Neural cell (in vitro differentiated cells): ENCODE measurements at regions not wholly inside any gene's neighbourhood (a gene's known extent, or its start where the extent isn't known, plus 50 kb on each side); places are given as distances from the start of the nearest gene placed in this dataset.

Source experiments
- H2AFZ ChIP-seq: fragments of 200-600, 300-800 bp; sonication (generic), shearing (Covaris generic); 2 replicates; pipeline ENCODE4 v1.6.0; 2014; ENCODE audit warnings: low read depth, mild to moderate bottlenecking, antibody characterized with exemption, low read length, moderate library complexity
- H3F3A ChIP-seq: fragments of 200-600 bp; shearing (Covaris generic); 2 replicates; pipeline ENCODE4 v1.6.1; 2016; ENCODE audit warnings: mild to moderate bottlenecking, moderate library complexity, mixed read lengths, antibody characterized with exemption, low read length; ENCODE audit not compliant: insufficient read depth, poor library complexity, severe bottlenecking
- H3K27ac ChIP-seq: fragments of 200-600, 300-800 bp; sonication (generic), shearing (Covaris generic); 2 replicates; pipeline ENCODE4 v1.5.1; 2014; ENCODE audit warnings: mild to moderate bottlenecking, low read length, moderate library complexity
- H3K27me3 ChIP-seq: fragments of 300-800, 200-600 bp; sonication (generic), shearing (Covaris generic); 2 replicates; pipeline ENCODE4 v1.6.0; 2014; ENCODE audit warnings: mild to moderate bottlenecking, low read depth, low read length, moderate library complexity; ENCODE audit not compliant: insufficient read depth
- H3K36me3 ChIP-seq: fragments of 300-800, 200-600 bp; sonication (generic), shearing (Covaris generic); 2 replicates; pipeline ENCODE4 v1.5.1; 2014; ENCODE audit warnings: mild to moderate bottlenecking, antibody characterized with exemption, low read length, moderate library complexity; ENCODE audit not compliant: insufficient read depth
- H3K4me2 ChIP-seq: fragments of 300-800, 200-600 bp; sonication (generic), shearing (Covaris generic); 2 replicates; pipeline ENCODE4 v1.6.0; 2014; ENCODE audit warnings: mild to moderate bottlenecking, low read length
- H3K4me3 ChIP-seq: fragments of 300-800, 200-600 bp; sonication (generic), shearing (Covaris generic); 2 replicates; pipeline ENCODE4 v1.5.1; 2014; ENCODE audit warnings: mild to moderate bottlenecking, low read length, moderate library complexity
- H3K79me2 ChIP-seq: fragments of 200-600 bp; shearing (Covaris generic); replicated peaks from 2 replicates; pipeline ENCODE4 v1.6.0; 2014; ENCODE audit warnings: mild to moderate bottlenecking, low read length, moderate library complexity; ENCODE audit not compliant: insufficient read depth
- H3K9ac ChIP-seq: fragments of 300-800, 200-600 bp; sonication (generic), shearing (Covaris generic); 2 replicates; pipeline ENCODE4 v1.6.1; 2016; ENCODE audit warnings: mild to moderate bottlenecking, low read length, mixed read lengths
- H3K9me2 ChIP-seq: fragments of 200-600 bp; shearing (Covaris generic); 2 replicates; pipeline ENCODE4 v1.6.1; 2016; ENCODE audit warnings: mild to moderate bottlenecking, low read length, mixed read lengths; ENCODE audit not compliant: insufficient read depth
- H3K9me3 ChIP-seq: fragments of 200-600, 300-800 bp; sonication (generic), shearing (Covaris generic); 2 replicates; pipeline ENCODE4 v1.6.1; 2016; ENCODE audit warnings: mild to moderate bottlenecking, mixed run types, low read length, moderate library complexity, mixed read lengths
- H4K20me1 ChIP-seq: fragments of 200-600 bp; shearing (Covaris generic); 2 replicates; pipeline ENCODE4 v1.6.1; 2016; ENCODE audit warnings: mild to moderate bottlenecking, mixed run types; ENCODE audit not compliant: insufficient read depth
- EP300 ChIP-seq: fragments of 450-650 bp; conservative IDR thresholded peaks from 2 replicates; pipeline ENCODE4 v1.6.1; 2014; ENCODE audit warnings: antibody characterized with exemption, mild to moderate bottlenecking, moderate library complexity; ENCODE audit not compliant: poor library complexity, severe bottlenecking
- EZH2 ChIP-seq: fragments of 200-600, 300-800 bp; shearing (Covaris generic), sonication (generic); IDR thresholded peaks from 2 replicates; pipeline ENCODE4 v1.6.1; 2014; ENCODE audit warnings: antibody characterized with exemption, low read length, borderline replicate concordance, mild to moderate bottlenecking; ENCODE audit not compliant: insufficient read depth, poor library complexity, severe bottlenecking
- MXI1 ChIP-seq: fragments of 450-650 bp; conservative IDR thresholded peaks from 2 replicates; pipeline ENCODE4 v1.6.1; 2014; ENCODE audit warnings: antibody characterized with exemption, mild to moderate bottlenecking; ENCODE audit not compliant: poor library complexity, severe bottlenecking
- POLR2AphosphoS5 ChIP-seq: IDR thresholded peaks from 2 replicates; pipeline ENCODE4 v1.6.1; 2012
- RAD21 ChIP-seq: fragments of 450-650 bp; conservative IDR thresholded peaks from 2 replicates; pipeline ENCODE4 v1.6.1; 2014; ENCODE audit warnings: antibody characterized with exemption, mild to moderate bottlenecking, moderate library complexity
- REST ChIP-seq: IDR thresholded peaks from 2 replicates; pipeline ENCODE4 v1.6.1; 2012; ENCODE audit warnings: borderline replicate concordance
- SMC3 ChIP-seq: fragments of 450-650 bp; conservative IDR thresholded peaks from 2 replicates; pipeline ENCODE4 v1.6.1; 2014; ENCODE audit warnings: antibody characterized with exemption, mild to moderate bottlenecking, moderate library complexity; ENCODE audit not compliant: poor library complexity
- TAF1 ChIP-seq: IDR thresholded peaks from 2 replicates; pipeline ENCODE4 v1.6.1; 2012; ENCODE audit warnings: low read depth
- TF ChIP-seq, protein P1 (sequence below): fragments of 450-650 bp; IDR thresholded peaks from 2 replicates; pipeline ENCODE4 v1.5.1; 2014; ENCODE audit warnings: antibody characterized with exemption, mild to moderate bottlenecking, moderate library complexity; ENCODE audit not compliant: poor library complexity, severe bottlenecking

DNA sequence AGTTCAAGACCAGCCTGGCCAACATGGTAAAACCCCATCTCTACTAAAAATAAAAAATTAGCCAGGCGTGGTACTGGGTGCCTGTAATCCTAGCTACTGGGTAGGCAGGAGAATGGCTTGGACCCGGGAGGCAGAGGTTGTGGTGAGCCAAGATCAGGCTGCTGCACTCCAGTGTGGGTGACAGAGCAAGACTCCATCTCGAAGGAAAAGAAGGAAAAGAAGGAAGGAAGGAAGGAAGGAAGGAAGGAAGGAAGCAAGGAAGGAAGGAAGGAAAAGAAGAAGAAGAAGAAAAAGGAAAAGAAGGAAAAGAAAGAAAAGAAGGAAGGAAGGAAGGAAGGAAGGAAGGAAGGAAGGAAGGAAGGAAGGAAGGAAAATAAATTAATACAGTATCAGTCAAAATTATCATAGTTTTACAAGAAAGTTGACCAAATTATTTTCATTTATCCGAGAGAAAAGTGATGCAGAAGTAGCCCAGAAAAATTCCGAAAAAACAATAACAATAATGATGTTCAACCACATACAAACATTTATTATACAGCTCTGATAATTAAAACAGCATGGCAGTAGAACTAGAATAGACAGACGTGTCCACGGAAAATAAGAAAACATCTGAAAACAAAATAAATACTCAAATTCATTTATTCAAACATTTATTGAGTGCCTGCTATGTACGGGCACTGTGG is 292.4 kb upstream of the MKLN1 start:
- no peak overlapping the region for H2AFZ ChIP-seq
- H3K4me2 ChIP-seq = no peak overlapping the region
- H3K9ac ChIP-seq = no peak overlapping the region
- no peak for TF ChIP-seq EZH2
- no peak for TF ChIP-seq SMC3
- TF ChIP-seq REST = no peak
- TF ChIP-seq POLR2AphosphoS5 = no peak
- TF ChIP-seq, protein P1, sequence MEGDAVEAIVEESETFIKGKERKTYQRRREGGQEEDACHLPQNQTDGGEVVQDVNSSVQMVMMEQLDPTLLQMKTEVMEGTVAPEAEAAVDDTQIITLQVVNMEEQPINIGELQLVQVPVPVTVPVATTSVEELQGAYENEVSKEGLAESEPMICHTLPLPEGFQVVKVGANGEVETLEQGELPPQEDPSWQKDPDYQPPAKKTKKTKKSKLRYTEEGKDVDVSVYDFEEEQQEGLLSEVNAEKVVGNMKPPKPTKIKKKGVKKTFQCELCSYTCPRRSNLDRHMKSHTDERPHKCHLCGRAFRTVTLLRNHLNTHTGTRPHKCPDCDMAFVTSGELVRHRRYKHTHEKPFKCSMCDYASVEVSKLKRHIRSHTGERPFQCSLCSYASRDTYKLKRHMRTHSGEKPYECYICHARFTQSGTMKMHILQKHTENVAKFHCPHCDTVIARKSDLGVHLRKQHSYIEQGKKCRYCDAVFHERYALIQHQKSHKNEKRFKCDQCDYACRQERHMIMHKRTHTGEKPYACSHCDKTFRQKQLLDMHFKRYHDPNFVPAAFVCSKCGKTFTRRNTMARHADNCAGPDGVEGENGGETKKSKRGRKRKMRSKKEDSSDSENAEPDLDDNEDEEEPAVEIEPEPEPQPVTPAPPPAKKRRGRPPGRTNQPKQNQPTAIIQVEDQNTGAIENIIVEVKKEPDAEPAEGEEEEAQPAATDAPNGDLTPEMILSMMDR = no peak
- no peak for TF ChIP-seq MXI1
- no peak for TF ChIP-seq RAD21
- no peak for TF ChIP-seq EP300
- no peak for TF ChIP-seq TAF1
- no peaks in the 10 kb centered on the region for H3K9me2 ChIP-seq
- no peaks in the 10 kb centered on the region for H3K36me3 ChIP-seq
- H3K27ac ChIP-seq = no peak overlapping the region
- no peaks in the 10 kb centered on the region for H3F3A ChIP-seq
- H3K4me3 ChIP-seq = no peak overlapping the region
- no peaks in the 10 kb centered on the region for H4K20me1 ChIP-seq
- no peaks in the 10 kb centered on the region for H3K79me2 ChIP-seq
- H3K27me3 ChIP-seq = no peaks in the 10 kb centered on the region
- no peaks in the 10 kb centered on the region for H3K9me3 ChIP-seq

DNA sequence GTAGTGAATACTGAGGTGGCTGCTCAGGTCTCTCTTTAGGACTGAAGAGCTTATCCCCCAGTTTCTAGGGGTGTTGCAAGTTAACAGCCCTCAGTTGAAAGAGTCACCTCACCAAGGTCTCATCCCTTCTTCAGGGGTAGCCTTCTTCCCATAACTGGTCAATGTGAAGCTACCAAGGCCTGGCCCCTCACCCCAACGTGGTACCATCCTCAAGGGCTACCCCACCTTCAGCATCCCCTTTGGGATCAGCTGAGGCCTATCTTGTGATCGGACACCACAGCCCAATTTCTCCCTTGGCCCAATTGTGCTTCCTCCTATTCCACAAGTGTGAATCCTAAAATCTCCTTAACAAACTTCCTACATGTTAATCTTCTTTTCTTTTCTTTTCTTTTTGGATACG is 289.5 kb upstream of the MKLN1 start:
- H4K20me1 ChIP-seq = no peaks in the 10 kb centered on the region
- H3K9me3 ChIP-seq = no peaks in the 10 kb centered on the region
- H3K4me3 ChIP-seq = no peak overlapping the region
- no peak overlapping the region for H3K4me2 ChIP-seq
- no peak overlapping the region for H3K9ac ChIP-seq
- H3K36me3 ChIP-seq = no peaks in the 10 kb centered on the region
- H3K27ac ChIP-seq = no peak overlapping the region
- H3K9me2 ChIP-seq = no peaks in the 10 kb centered on the region
- H3K27me3 ChIP-seq = no peaks in the 10 kb centered on the region
- TF ChIP-seq RAD21 (no peak), REST (no peak), EZH2 (no peak), SMC3 (no peak), MXI1 (no peak), EP300 (no peak), POLR2AphosphoS5 (no peak), TAF1 (no peak)
- H2AFZ ChIP-seq = no peak overlapping the region
- H3K79me2 ChIP-seq = no peaks in the 10 kb centered on the region
- no peaks in the 10 kb centered on the region for H3F3A ChIP-seq
